GM12878 (cell line): ENCODE measurements at regions not wholly inside any gene's neighbourhood (a gene's known extent, or its start where the extent isn't known, plus 50 kb on each side); places are given as distances from the start of the nearest gene placed in this dataset.

ENCODE experiments used
- CREM ChIP-seq: IDR thresholded peaks from 2 replicates; pipeline ENCODE4 v1.6.1; 2014; ENCODE audit warnings: antibody characterized with exemption, low read depth
- GABPA ChIP-seq: IDR thresholded peaks from 2 replicates; pipeline ENCODE4 v1.6.1; 2014; ENCODE audit warnings: antibody characterized with exemption, low read depth, mild to moderate bottlenecking, inconsistent platforms
- JUNB ChIP-seq: IDR thresholded peaks from 2 replicates; pipeline ENCODE4 v1.6.1; 2016; ENCODE audit warnings: antibody characterized with exemption, mild to moderate bottlenecking
- MXI1 ChIP-seq: fragments of 150-350 bp; IDR thresholded peaks from 2 replicates; pipeline ENCODE4 v1.6.1; 2011; ENCODE audit warnings: low read depth, mild to moderate bottlenecking, inconsistent platforms, low read length, improper control_type of control experiment
- MYC ChIP-seq: IDR thresholded peaks from 2 replicates; pipeline ENCODE4 v1.6.1; 2011; ENCODE audit warnings: mild to moderate bottlenecking, low read length, moderate library complexity, inconsistent platforms; ENCODE audit not compliant: insufficient read depth, insufficient replicate concordance, insufficient read length, severe bottlenecking
- POLR2A ChIP-seq: IDR thresholded peaks from 2 replicates; pipeline ENCODE4 v1.6.1; 2011; ENCODE audit warnings: low read depth, mild to moderate bottlenecking, low read length
- TAF1 ChIP-seq: IDR thresholded peaks from 2 replicates; pipeline ENCODE4 v1.6.1; 2011; ENCODE audit warnings: mild to moderate bottlenecking, low read depth, low read length, borderline replicate concordance
- TF ChIP-seq, protein P1 (sequence below): fragments of 450-650 bp; formaldehyde crosslinking; IDR thresholded peaks from 2 replicates; pipeline ENCODE4 v1.5.0; 2022; ENCODE audit warnings: mild to moderate bottlenecking, missing genetic modification characterization

- TF ChIP-seq JUNB (no peak), TAF1 (no peak), MYC (no peak), CREM (no peak), GABPA (no peak), POLR2A (no peak), MXI1 (no peak)
- TF ChIP-seq, protein P1, sequence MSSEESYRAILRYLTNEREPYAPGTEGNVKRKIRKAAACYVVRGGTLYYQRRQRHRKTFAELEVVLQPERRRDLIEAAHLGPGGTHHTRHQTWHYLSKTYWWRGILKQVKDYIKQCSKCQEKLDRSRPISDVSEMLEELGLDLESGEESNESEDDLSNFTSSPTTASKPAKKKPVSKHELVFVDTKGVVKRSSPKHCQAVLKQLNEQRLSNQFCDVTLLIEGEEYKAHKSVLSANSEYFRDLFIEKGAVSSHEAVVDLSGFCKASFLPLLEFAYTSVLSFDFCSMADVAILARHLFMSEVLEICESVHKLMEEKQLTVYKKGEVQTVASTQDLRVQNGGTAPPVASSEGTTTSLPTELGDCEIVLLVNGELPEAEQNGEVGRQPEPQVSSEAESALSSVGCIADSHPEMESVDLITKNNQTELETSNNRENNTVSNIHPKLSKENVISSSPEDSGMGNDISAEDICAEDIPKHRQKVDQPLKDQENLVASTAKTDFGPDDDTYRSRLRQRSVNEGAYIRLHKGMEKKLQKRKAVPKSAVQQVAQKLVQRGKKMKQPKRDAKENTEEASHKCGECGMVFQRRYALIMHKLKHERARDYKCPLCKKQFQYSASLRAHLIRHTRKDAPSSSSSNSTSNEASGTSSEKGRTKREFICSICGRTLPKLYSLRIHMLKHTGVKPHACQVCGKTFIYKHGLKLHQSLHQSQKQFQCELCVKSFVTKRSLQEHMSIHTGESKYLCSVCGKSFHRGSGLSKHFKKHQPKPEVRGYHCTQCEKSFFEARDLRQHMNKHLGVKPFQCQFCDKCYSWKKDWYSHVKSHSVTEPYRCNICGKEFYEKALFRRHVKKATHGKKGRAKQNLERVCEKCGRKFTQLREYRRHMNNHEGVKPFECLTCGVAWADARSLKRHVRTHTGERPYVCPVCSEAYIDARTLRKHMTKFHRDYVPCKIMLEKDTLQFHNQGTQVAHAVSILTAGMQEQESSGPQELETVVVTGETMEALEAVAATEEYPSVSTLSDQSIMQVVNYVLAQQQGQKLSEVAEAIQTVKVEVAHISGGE (CRISPR knock-in tag): no peak
Measured at GRCh38 chr18:22279741-22280452, 110.5 kb downstream of the GATA6 start.
